Thoracic aorta (tissue), 2 donors: ENCODE measurements at regions not wholly inside any gene's neighbourhood (a gene's known extent, or its start where the extent isn't known, plus 50 kb on each side); places are given as distances from the start of the nearest gene placed in this dataset.

Experiments used
- ATAC-seq: fragments of 150-250 bp; one replicate; pipeline ENCODE4 v1.8.0; 2017; ENCODE audit warnings: low read depth; ENCODE audit not compliant: insufficient number of reproducible peaks, low FRiP score
- DNase-seq: peaks from one replicate; pipeline ENCODE4 v3.0.0-alpha.2; 2020; ENCODE audit warnings: low spot score
- H3K27ac ChIP-seq, 2 donors: fragments of 200-600 bp; sonication (generic); 1 replicate in 1 of 2; 2 replicates in 1 of 2; pipeline ENCODE4 v1.5.1; 2016; ENCODE audit warnings: mild to moderate bottlenecking in 2 of 2, moderate library complexity in 2 of 2
- H3K27me3 ChIP-seq: fragments of 200-600 bp; sonication (generic); replicated peaks from 2 replicates; pipeline ENCODE4 v1.6.0; 2016; ENCODE audit warnings: mild to moderate bottlenecking; ENCODE audit not compliant: insufficient read depth
- H3K36me3 ChIP-seq: fragments of 200-600 bp; sonication (generic); one replicate; pipeline ENCODE4 v1.5.1; 2016
- H3K4me1 ChIP-seq, 2 donors: fragments of 200-600 bp; sonication (generic); 1 replicate in 1 of 2; 2 replicates in 1 of 2; pipeline versions ENCODE4 v1.5.1 to v1.6.0; 2016; ENCODE audit warnings: low read depth in 2 of 2, mild to moderate bottlenecking in 1 of 2; ENCODE audit not compliant: control insufficient read depth in 1 of 2
- H3K4me3 ChIP-seq: fragments of 200-600 bp; sonication (generic); 2 replicates; pipeline ENCODE4 v1.5.1; 2016; ENCODE audit warnings: mild to moderate bottlenecking
- H3K9me3 ChIP-seq: fragments of 200-600 bp; sonication (generic); 2 replicates; pipeline ENCODE4 v1.5.1; 2016
- TF ChIP-seq, protein P1 (sequence below): fragments of 200-600 bp; sonication (generic); IDR thresholded peaks from one replicate; pipeline ENCODE4 v1.5.1; 2019; ENCODE audit warnings: antibody characterized with exemption

DNA sequence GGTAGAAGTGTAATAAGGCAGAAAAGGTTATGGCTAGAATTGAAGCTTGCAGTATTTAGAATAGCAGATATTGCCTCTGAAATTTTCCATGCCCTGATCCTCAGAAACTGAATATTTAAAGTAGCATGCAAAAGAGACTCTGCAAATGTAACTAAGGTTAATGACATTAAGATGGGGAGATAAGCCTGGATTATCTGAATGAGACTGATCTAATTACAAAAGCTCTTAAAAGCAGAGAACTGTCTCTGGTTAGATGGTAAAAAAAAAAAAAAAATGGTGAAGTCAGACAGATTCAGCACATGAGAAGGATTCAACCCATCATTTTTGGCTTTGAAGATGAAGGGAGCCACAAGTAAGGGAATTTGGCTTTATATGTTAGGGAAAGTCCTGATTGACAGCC, 503.7 kb upstream of the IRAK1BP1 start:
- no peak overlapping the region for H3K4me3 ChIP-seq
- no peaks in the 10 kb centered on the region for H3K27me3 ChIP-seq
- no peak for DNase-seq
- no peak overlapping the region for H3K27ac ChIP-seq
- TF ChIP-seq, protein P1, sequence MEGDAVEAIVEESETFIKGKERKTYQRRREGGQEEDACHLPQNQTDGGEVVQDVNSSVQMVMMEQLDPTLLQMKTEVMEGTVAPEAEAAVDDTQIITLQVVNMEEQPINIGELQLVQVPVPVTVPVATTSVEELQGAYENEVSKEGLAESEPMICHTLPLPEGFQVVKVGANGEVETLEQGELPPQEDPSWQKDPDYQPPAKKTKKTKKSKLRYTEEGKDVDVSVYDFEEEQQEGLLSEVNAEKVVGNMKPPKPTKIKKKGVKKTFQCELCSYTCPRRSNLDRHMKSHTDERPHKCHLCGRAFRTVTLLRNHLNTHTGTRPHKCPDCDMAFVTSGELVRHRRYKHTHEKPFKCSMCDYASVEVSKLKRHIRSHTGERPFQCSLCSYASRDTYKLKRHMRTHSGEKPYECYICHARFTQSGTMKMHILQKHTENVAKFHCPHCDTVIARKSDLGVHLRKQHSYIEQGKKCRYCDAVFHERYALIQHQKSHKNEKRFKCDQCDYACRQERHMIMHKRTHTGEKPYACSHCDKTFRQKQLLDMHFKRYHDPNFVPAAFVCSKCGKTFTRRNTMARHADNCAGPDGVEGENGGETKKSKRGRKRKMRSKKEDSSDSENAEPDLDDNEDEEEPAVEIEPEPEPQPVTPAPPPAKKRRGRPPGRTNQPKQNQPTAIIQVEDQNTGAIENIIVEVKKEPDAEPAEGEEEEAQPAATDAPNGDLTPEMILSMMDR: no peak
- ATAC-seq: no peak
- H3K4me1 ChIP-seq: no peaks in the 10 kb centered on the region
- H3K9me3 ChIP-seq: no peaks in the 10 kb centered on the region
- no peaks in the 10 kb centered on the region for H3K36me3 ChIP-seq

DNA sequence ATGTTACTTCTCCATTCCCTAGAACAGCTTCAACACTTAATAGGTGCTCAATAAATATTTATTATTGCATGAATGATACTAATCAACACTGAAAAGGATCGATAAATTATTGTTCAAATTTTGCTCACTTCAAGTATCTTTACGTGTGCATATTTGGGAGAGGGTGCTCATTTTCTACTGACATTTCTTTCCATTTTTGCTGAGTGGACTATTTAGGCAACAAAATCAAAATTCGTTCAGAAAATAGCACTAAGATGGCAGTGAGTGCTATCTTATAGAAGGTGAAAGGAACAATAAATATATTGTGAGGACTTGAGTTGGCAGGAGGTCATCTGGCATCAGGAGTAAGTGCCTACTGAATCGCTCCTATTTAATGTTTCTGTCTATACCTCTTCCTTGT, 501.9 kb upstream of the IRAK1BP1 start:
- TF ChIP-seq, protein P1: no peak
- H3K4me1 ChIP-seq: no peaks in the 10 kb centered on the region
- no peaks in the 10 kb centered on the region for H3K36me3 ChIP-seq
- ATAC-seq (no peak), DNase-seq (no peak)
- no peak overlapping the region for H3K4me3 ChIP-seq
- H3K27ac ChIP-seq: no peak overlapping the region
- H3K27me3 ChIP-seq: no peaks in the 10 kb centered on the region
- H3K9me3 ChIP-seq: no peaks in the 10 kb centered on the region

DNA sequence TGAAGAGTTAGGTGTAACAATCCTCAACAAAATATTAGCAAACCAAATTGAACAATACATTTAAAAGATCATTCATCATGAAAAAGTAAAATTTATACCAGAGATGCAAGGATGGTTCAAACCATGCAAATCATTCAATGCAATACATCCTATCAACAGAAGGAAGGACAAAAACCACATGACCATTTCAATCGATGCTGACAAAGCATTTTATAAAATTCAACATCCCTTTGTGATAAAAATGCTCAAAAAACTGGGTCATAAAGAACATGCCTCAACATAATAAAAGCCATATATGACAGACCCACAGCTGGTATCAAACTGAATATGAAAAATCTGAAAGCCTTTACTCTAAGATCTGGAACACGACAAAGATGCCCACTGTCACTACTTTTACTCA, 490.3 kb upstream of the IRAK1BP1 start:
- peaks cover 2% of the 10 kb centered on the region for H3K9me3 ChIP-seq
- H3K4me3 ChIP-seq: no peak overlapping the region
- no peaks in the 10 kb centered on the region for H3K27me3 ChIP-seq
- H3K36me3 ChIP-seq: no peaks in the 10 kb centered on the region
- H3K27ac ChIP-seq: no peak overlapping the region
- DNase-seq (no peak), ATAC-seq (no peak)
- TF ChIP-seq, protein P1: no peak
- no peaks in the 10 kb centered on the region for H3K4me1 ChIP-seq

DNA sequence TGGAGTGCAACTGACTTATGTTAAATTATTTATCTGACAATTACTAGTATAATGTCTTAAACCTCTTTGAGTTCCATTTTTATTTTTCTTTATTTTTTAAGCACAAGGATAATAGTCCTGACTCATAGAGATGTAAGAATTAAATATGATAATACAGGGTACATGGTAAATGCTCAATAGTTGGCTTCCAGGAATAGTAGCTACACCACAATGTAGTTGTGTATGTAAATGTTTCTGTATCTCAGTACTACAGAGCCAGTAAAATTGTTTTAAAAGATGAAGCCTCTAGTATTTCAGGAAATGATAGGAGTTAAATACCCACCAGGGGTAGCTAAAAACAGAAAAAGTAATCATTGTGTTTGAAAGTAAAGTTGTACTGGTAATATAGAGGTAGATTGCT, 487.4 kb upstream of the IRAK1BP1 start:
- ATAC-seq (no peak), DNase-seq (no peak)
- Histone ChIP-seq H3K36me3 (no peaks in the 10 kb centered on the region), H3K4me1 (no peaks in the 10 kb centered on the region), H3K27me3 (no peaks in the 10 kb centered on the region), H3K4me3 (no peak overlapping the region), H3K9me3 (peaks cover 2% of the 10 kb centered on the region), H3K27ac (no peak overlapping the region)
- TF ChIP-seq, protein P1: no peak

DNA sequence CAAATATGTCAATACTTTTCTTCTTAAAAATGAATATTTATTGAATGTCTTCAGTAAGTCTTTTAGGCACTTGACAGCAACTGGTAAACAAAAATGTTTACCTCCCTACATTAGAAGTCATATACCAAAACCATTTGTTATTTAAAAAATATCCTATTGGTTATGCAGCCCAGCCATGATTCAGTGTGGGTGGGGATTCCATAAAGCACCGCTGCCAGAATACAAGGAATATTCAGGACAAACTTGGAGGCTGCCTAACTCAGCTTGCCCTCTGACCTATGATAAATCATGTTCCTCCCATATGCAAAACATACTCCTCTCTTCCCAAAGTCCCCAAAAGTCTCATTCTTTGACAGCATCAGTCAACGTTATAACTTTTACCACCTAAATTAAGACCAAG, 486.8 kb upstream of the IRAK1BP1 start:
- H3K9me3 ChIP-seq: peaks cover 2% of the 10 kb centered on the region
- H3K27me3 ChIP-seq: no peaks in the 10 kb centered on the region
- H3K36me3 ChIP-seq: no peaks in the 10 kb centered on the region
- ATAC-seq: no peak
- no peak overlapping the region for H3K4me3 ChIP-seq
- TF ChIP-seq, protein P1: no peak
- no peaks in the 10 kb centered on the region for H3K4me1 ChIP-seq
- H3K27ac ChIP-seq: no peak overlapping the region
- DNase-seq: no peak
